CD4-positive, alpha-beta T cell (primary cell): ENCODE measurements at regions not wholly inside any gene's neighbourhood (a gene's known extent, or its start where the extent isn't known, plus 50 kb on each side); places are given as distances from the start of the nearest gene placed in this dataset.

Experiments
- ATAC-seq: fragments of 200-7000 bp; cut with Tn5 transposase; one replicate; pipeline ENCODE4 v1.10.0; 2022; ENCODE audit warnings: mild to moderate bottlenecking; ENCODE audit not compliant: poor library complexity
- CTCF ChIA-PET: fragments of 350-600 bp; sonication (Branson Sonifier 250); formaldehyde crosslinking; loops from one replicate; lab custom pipeline; 2021; ENCODE audit warnings: antibody characterized with exemption, inconsistent platforms; lab: Charles Lee
- POLR2A ChIA-PET: fragments of 350-600 bp; sonication (Branson Sonifier 250); formaldehyde crosslinking; loops from one replicate; lab custom pipeline; 2021; ENCODE audit warnings: antibody characterized with exemption, inconsistent platforms; lab: Charles Lee
- DNase-seq, 14 experiments: peaks; one replicate each; pipeline ENCODE4 v3.0.0-alpha.2; 2013 to 2020; ENCODE audit warnings: mixed read lengths in 2 of 14
- H3K27ac ChIP-seq, 2 donors: one replicate each; pipeline versions ENCODE4 v1.5.1 to v1.7.0; 2013; ENCODE audit warnings: low read length in 2 of 2, low read depth in 1 of 2, mild to moderate bottlenecking in 1 of 2
- H3K27me3 ChIP-seq, 2 experiments: 1 replicate in 1 of 2; 2 replicates in 1 of 2; pipeline versions ENCODE4 v1.6.1 to v1.7.0; 2013; ENCODE audit warnings: low read length in 2 of 2, control low read depth in 1 of 2, mild to moderate bottlenecking in 1 of 2, moderate library complexity in 1 of 2; ENCODE audit not compliant: insufficient read depth in 2 of 2, control insufficient read depth in 1 of 2
- H3K36me3 ChIP-seq: one replicate; pipeline ENCODE4 v1.6.1; 2013; ENCODE audit warnings: low read length, control low read depth; ENCODE audit not compliant: insufficient read depth
- H3K4me1 ChIP-seq: one replicate; pipeline ENCODE4 v1.6.1; 2013; ENCODE audit warnings: low read length, control low read depth; ENCODE audit not compliant: insufficient read depth
- H3K4me3 ChIP-seq: one replicate; pipeline ENCODE4 v1.5.1; 2013; ENCODE audit warnings: mild to moderate bottlenecking, low read length, moderate library complexity
- H3K9me3 ChIP-seq, 2 experiments: 1 replicate in 1 of 2; 2 replicates in 1 of 2; pipeline versions ENCODE4 v1.6.1 to v1.7.0; 2013; ENCODE audit warnings: low read length in 2 of 2, mild to moderate bottlenecking in 2 of 2, control low read depth in 1 of 2, moderate library complexity in 1 of 2; ENCODE audit not compliant: control insufficient read depth in 1 of 2, insufficient read depth in 1 of 2
- H3K27ac Mint-ChIP-seq: one replicate; pipeline ENCODE4 v1.8.0; 2020; ENCODE audit warnings: mixed read lengths
- H3K27me3 Mint-ChIP-seq: one replicate; pipeline ENCODE4 v1.8.0; 2021; ENCODE audit warnings: mixed read lengths
- H3K36me3 Mint-ChIP-seq: one replicate; pipeline ENCODE4 v1.8.0; 2021; ENCODE audit warnings: low read depth, mixed read lengths
- H3K4me1 Mint-ChIP-seq: one replicate; pipeline ENCODE4 v1.8.0; 2021; ENCODE audit warnings: low read depth, mixed read lengths
- H3K4me3 Mint-ChIP-seq: one replicate; pipeline ENCODE4 v1.8.0; 2020; ENCODE audit warnings: mild to moderate bottlenecking, mixed read lengths
- H3K9me3 Mint-ChIP-seq: one replicate; pipeline ENCODE4 v1.8.0; 2020; ENCODE audit warnings: mixed read lengths
- CTCF ChIP-seq: fragments of 200-600 bp; IDR thresholded peaks from one replicate; pipeline ENCODE4 v1.8.0; 2022; ENCODE audit warnings: antibody characterized with exemption, mild to moderate bottlenecking
- intact Hi-C, 2 experiments: fragments of 100-400 bp; cut with DNase I in 1 of 2; cut with micrococcal nuclease in 1 of 2; formaldehyde crosslinking; loops; one replicate each; pipeline versions ENCODE4 v1.15.1 to v1.9.0; 2023 to 2025; cut with DNase I, micrococcal nuclease

GRCh38 chr13:22993148-22993547, 187.6 kb upstream of the SGCG start:
- Histone ChIP-seq H3K27ac (no peak overlapping the region), H3K36me3 (no peaks in the 10 kb centered on the region), H3K27me3 (peaks cover 0 to 7% of the 10 kb centered on the region in 2 experiments), H3K4me1 (no peaks in the 10 kb centered on the region), H3K4me3 (no peak overlapping the region), H3K9me3 (peaks cover 0 to 9% of the 10 kb centered on the region in 2 experiments)
- no peak for DNase-seq
- Mint-ChIP-seq H3K4me3 (no peak overlapping the region), H3K36me3 (no peaks in the 10 kb centered on the region), H3K4me1 (no peaks in the 10 kb centered on the region), H3K9me3 (peaks cover 3% of the 10 kb centered on the region), H3K27ac (no peak overlapping the region), H3K27me3 (peaks cover 16% of the 10 kb centered on the region)
- intact Hi-C loops, result no loop called here
- CTCF ChIA-PET, result no interaction called here
- no peak for ATAC-seq
- no peak for TF ChIP-seq CTCF
- POLR2A ChIA-PET, result no interaction called here

GRCh38 chr13:23003446-23003845, 177.3 kb upstream of the SGCG start:
- no peak overlapping the region for H3K4me3 ChIP-seq
- H3K4me3 Mint-ChIP-seq, result no peak overlapping the region
- H3K27me3 ChIP-seq, result no peaks in the 10 kb centered on the region
- H3K27ac Mint-ChIP-seq, result no peak overlapping the region
- ChIA-PET CTCF (no interaction called here), POLR2A (no interaction called here)
- intact Hi-C loops, result no loop called here
- peaks cover 8% of the 10 kb centered on the region for H3K9me3 Mint-ChIP-seq
- H3K4me1 Mint-ChIP-seq, result no peaks in the 10 kb centered on the region
- no peak for DNase-seq
- peaks cover 5% of the 10 kb centered on the region for H3K27me3 Mint-ChIP-seq
- peaks cover 0 to 3% of the 10 kb centered on the region in 2 experiments for H3K9me3 ChIP-seq
- TF ChIP-seq CTCF, result no peak
- no peaks in the 10 kb centered on the region for H3K36me3 Mint-ChIP-seq
- ATAC-seq, result no peak
- no peaks in the 10 kb centered on the region for H3K4me1 ChIP-seq
- H3K36me3 ChIP-seq, result no peaks in the 10 kb centered on the region
- H3K27ac ChIP-seq, result no peak overlapping the region

- POLR2A ChIA-PET, result no interaction called here
- no peak overlapping the region for H3K4me3 Mint-ChIP-seq
Measured at GRCh38 chr13:23007426-23007825, 173.4 kb upstream of the SGCG start.

More at GRCh38 chr13:23007426-23007825, 173.4 kb upstream of the SGCG start:
- no peak overlapping the region for H3K27ac ChIP-seq
- peaks cover 5% of the 10 kb centered on the region for H3K27me3 Mint-ChIP-seq
- CTCF ChIA-PET, result no interaction called here
- ATAC-seq (no peak), DNase-seq (no peak)
- H3K27me3 ChIP-seq, result no peaks in the 10 kb centered on the region
- H3K4me1 ChIP-seq, result no peaks in the 10 kb centered on the region
- intact Hi-C loops, result no loop called here
- H3K36me3 Mint-ChIP-seq, result no peaks in the 10 kb centered on the region
- H3K9me3 Mint-ChIP-seq, result peaks cover 3% of the 10 kb centered on the region
- no peaks in the 10 kb centered on the region for H3K36me3 ChIP-seq
- no peak for TF ChIP-seq CTCF
- no peak overlapping the region for H3K4me3 ChIP-seq
- H3K9me3 ChIP-seq, result no peaks in the 10 kb centered on the region
- H3K27ac Mint-ChIP-seq, result no peak overlapping the region
- H3K4me1 Mint-ChIP-seq, result no peaks in the 10 kb centered on the region
